ENCODE measurements at regions not wholly inside any gene's neighbourhood (a gene's known extent, or its start where the extent isn't known, plus 50 kb on each side); places are given as distances from the start of the nearest gene placed in this dataset.
"Not testable (repeated sequence)": the region's sequence is repeated elsewhere in the genome, so short reads cannot be mapped to it uniquely, and the experiment has no call there.

DNA sequence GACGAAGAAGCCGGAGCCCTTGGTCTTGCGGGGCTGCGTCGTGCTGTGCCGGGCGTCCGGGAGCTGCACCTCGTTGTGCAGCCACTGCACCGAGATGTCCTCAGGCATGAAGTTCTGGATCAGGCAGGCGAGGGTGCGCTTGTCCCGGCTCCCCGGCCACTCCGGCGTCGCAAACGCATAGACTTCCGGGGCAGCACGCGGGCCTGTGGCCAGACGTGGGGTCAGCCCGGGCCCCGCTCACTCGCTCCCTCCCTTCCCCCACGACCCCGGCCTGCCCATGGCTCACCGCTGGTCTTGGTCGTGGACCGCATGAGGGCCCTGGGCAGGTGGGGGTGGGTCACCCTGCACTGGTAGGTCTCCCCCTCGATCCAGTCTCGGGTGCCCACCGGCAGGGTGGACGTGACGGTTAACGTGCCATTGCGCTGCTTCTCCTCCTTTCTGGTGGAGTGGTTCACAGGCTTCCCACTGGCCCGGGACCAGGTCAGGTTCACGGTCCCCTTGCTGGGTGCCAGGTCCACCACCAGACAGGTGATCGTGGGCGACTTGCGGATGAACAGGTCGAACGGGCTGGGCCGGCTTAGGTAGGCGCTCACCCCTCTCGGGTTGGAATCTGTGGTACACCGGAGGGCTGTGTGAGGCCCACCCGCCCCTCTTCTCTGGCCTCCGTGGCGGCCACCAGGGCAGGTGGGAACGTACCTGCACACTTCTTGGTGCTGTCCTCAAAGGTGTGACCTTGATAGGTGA, 74.0 kb downstream of the TMEM121 start:
- H3K27me3 ChIP-seq (ENCODE audit: insufficient read depth, low read depth, severe bottlenecking); H3K9me3 ChIP-seq (ENCODE audit: severe bottlenecking); H3K4me3 ChIP-seq (ENCODE audit: low read depth, low read length); DNase-seq; H3K27ac ChIP-seq; H3K36me3 ChIP-seq: not testable (repeated sequence)

DNA sequence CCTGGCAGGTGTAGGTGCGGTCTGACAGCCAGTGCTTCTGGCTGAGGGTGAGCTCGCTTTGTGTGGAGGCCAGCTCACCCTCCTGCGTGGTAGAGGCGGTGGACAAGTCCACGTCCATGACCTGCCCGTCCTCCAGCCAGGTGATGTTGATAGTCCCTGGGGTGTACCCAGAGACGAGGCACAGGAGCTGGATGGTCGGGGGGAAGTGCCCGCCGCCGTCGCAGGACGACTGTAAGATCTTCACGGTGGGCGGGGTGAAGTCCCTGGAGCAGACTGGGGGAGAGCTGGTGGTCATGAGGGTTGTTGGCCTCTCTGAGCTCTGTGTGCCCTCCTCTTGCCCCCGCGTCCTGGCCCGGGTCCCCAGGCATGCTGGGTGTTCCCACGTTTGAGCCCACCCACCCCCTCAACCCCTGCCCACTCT, 74.6 kb downstream of the TMEM121 start:
- H3K27me3 ChIP-seq (ENCODE audit: insufficient read depth, low read depth, severe bottlenecking) = peaks cover 6% of the 10 kb centered on the region
- DNase-seq = no peak
- no peak overlapping the region for H3K4me3 ChIP-seq (ENCODE audit: low read depth, low read length)
- H3K9me3 ChIP-seq (ENCODE audit: severe bottlenecking) = peaks cover 10% of the 10 kb centered on the region
- no peaks in the 10 kb centered on the region for H3K36me3 ChIP-seq
- TF ChIP-seq, protein P1, sequence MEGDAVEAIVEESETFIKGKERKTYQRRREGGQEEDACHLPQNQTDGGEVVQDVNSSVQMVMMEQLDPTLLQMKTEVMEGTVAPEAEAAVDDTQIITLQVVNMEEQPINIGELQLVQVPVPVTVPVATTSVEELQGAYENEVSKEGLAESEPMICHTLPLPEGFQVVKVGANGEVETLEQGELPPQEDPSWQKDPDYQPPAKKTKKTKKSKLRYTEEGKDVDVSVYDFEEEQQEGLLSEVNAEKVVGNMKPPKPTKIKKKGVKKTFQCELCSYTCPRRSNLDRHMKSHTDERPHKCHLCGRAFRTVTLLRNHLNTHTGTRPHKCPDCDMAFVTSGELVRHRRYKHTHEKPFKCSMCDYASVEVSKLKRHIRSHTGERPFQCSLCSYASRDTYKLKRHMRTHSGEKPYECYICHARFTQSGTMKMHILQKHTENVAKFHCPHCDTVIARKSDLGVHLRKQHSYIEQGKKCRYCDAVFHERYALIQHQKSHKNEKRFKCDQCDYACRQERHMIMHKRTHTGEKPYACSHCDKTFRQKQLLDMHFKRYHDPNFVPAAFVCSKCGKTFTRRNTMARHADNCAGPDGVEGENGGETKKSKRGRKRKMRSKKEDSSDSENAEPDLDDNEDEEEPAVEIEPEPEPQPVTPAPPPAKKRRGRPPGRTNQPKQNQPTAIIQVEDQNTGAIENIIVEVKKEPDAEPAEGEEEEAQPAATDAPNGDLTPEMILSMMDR (IDR thresholded peaks at IDR 0.05; ENCODE audit: low read depth, low read length) = no peak
- no peak overlapping the region for H3K27ac ChIP-seq

DNA sequence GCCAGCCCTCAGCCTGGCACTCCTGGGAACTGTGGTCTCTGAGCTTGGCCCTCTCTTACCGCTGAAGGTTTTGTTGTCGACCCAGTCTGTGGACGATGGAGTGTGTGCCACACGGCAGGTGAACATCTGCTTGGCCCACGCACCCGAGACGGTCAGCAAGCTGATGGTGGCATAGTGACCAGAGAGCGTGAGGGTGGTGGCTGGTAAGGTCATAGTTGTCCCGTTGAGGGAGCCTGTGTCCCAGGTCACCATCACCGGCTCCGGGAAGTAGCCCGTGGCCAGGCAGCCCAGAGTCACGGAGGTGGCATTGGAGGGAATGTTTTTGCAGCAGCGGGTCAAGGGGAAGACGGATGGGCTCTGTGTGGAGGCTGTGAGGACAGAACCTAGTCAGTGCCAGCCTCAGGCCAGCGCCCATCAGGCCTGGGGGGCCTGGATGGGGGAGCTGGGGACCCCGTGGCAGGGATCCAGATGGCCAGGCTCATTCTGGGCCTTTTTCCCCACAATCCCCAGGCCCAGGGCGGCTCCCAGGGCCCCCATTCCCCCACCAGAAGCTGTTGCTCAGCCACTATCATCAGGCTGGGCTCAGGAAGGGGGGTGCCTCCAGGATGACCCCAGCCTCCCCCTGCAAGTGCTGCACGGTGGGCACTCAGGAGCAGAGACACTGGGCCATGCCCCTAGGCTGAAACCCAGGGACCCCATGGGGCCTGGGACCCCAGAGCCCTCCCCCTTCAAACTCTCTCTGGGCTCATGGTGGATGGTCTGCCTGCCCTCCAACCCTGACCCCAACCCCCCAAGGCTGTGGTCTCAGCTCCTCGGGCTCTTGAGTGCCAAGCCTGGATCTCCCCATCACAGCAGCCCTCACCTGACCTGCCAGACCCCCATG, 75.2 kb downstream of the TMEM121 start:
- H3K36me3 ChIP-seq = no peaks in the 10 kb centered on the region
- DNase-seq = no peak
- TF ChIP-seq, protein P1 (IDR thresholded peaks at IDR 0.05; ENCODE audit: low read depth, low read length) = no peak
- H3K4me3 ChIP-seq (ENCODE audit: low read depth, low read length) = no peak overlapping the region
- H3K27me3 ChIP-seq (ENCODE audit: insufficient read depth, low read depth, severe bottlenecking) = peaks cover 6% of the 10 kb centered on the region
- H3K27ac ChIP-seq = no peak overlapping the region
- peaks cover 10% of the 10 kb centered on the region for H3K9me3 ChIP-seq (ENCODE audit: severe bottlenecking)

DNA sequence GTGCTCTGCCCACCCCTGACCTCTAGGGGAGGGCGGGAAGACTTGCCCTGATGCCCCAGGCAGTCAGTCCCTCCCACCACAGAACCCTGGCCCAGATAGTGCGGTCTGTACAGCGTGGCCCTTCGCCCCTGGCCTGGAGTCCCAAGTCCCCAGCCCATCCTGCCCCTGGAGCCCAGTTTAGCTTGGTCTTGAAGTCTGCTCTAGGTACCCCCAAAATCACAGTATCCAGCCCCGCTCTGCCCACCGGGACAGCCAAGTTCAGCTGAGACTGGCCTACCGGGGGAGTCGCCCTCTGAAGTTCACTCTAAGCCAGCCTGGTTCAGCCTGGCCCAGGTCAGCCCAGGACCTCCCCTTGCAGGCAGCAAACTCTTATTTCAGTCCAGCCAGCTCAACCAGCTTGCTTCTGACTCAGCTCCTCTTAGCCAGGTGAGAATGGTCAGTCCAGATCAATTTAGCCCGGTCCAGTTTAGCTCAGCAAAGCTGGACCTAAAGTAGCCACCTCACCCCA, 75.9 kb downstream of the TMEM121 start:
- no peak overlapping the region for H3K4me3 ChIP-seq (ENCODE audit: low read depth, low read length)
- no peaks in the 10 kb centered on the region for H3K36me3 ChIP-seq
- DNase-seq = no peak
- TF ChIP-seq, protein P1 (IDR thresholded peaks at IDR 0.05; ENCODE audit: low read depth, low read length) = no peak
- peaks cover 10% of the 10 kb centered on the region for H3K9me3 ChIP-seq (ENCODE audit: severe bottlenecking)
- no peak overlapping the region for H3K27ac ChIP-seq
- H3K27me3 ChIP-seq (ENCODE audit: insufficient read depth, low read depth, severe bottlenecking) = peaks cover 6% of the 10 kb centered on the region

DNA sequence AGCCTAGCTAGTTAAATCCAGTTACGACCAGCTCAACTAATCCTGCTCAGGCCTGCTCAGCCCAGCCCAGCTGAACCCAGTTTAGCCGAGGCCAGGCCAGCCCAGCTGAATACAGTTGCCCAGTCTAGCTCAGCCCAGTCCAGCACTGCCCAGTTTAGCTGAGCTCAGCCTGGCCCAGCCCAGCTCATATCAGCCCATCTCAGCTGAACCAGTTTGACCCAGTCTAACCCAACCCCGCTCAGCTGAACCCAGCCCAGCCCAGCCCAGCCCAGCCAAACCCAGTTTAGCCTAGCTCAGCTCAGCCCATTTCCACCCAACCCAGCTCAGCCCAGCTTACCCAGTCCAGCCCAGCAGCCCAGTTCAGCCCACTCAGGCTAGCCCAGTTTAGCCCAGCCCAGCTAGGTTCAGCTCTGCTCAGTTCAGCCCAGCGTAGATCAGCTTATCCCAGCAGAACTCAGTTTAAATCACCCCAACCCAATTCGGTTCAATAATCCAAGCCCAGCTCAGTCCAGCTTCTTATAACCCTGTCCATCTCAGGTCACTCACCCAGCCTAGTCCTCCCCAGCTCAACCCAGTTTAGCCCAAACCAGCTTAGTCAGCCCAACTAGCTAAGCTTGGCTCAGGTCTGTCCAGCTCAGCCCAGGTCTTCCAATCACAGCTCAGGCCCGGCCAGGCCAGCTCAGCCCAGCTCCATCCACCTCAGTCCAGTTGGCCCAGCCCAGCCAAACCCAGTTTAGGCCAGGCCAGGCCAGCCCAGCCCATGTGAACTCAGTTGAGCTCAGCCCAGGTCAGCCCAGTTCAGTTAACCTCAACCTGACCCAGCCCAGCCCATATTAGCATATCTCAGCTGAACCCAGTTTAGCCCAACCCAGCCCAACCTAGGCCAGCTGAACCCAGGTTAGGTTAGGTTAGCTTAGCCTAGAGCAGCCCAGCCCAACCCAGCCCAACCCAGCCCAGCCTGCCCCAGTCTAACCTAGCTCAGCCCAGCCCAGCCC, 76.7 kb downstream of the TMEM121 start:
- H3K27me3 ChIP-seq (ENCODE audit: insufficient read depth, low read depth, severe bottlenecking) = peaks cover 6% of the 10 kb centered on the region
- no peaks in the 10 kb centered on the region for H3K36me3 ChIP-seq
- H3K9me3 ChIP-seq (ENCODE audit: severe bottlenecking) = peaks cover 10% of the 10 kb centered on the region
- H3K4me3 ChIP-seq (ENCODE audit: low read depth, low read length) = no peak overlapping the region
- TF ChIP-seq, protein P1 (IDR thresholded peaks at IDR 0.05; ENCODE audit: low read depth, low read length) = no peak
- no peak for DNase-seq
- no peak overlapping the region for H3K27ac ChIP-seq

DNA sequence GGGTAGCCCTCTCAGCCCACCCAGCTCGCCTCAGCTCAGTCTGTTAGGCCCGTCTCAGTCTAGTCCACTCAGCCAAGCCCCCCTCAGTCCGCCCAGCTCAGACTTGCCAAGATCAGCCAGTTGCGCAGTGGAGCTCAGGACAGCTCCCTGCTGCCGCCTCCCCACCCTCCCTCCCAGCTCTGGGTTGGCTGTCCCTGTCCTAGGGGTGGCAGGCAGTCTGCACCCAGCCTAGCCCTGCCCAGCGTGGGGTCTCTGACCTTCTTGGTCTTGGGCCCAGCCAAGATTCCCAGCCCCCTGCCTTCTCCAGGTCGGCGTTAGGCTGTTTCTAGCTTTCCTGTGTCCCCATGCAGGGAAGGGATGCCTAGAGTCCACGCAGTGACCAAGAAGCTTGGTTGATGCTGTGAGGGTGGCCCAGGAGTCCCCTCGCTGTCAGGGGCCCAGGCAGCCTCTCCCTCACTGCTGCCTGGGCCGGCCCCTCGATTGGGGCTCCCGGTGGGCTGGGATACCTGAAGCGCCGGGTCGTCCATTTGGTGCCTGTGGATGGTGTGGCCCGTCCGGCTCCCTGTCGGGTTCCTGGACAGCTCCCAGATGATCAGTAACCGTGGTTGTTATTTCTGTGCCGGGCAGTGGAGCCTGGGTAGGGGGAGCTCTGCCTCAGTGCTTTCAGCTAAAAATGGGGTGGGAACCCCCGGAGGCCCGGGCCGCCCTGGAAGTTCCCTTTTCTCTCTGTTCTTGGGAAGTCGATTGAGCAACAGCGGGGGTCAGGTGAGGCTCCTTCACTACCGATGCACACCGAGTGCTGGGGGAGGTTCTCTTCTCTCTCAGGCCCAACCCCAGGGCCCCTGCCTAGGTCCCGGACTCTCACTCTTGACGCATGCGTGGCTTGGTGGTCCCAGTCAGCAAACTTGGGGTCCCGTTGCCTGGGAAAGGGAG, 78.4 kb downstream of the TMEM121 start:
- not testable (repeated sequence) for H3K4me3 ChIP-seq (ENCODE audit: low read depth, low read length); H3K27me3 ChIP-seq (ENCODE audit: insufficient read depth, low read depth, severe bottlenecking); H3K27ac ChIP-seq; H3K9me3 ChIP-seq (ENCODE audit: severe bottlenecking); DNase-seq; H3K36me3 ChIP-seq
